ENCODE measurements at regions not wholly inside any gene's neighbourhood (a gene's known extent, or its start where the extent isn't known, plus 50 kb on each side); places are given as distances from the start of the nearest gene placed in this dataset.
A peak's percentile ranks its signal among the peaks of the same experiment; 100 is the strongest.
"Not testable (repeated sequence)": the region's sequence is repeated elsewhere in the genome, so short reads cannot be mapped to it uniquely, and the experiment has no call there.

GRCh38 chr18:44562986-44563385 is 117.7 kb upstream of the SETBP1 start:
- Histone ChIP-seq H3K27ac (ENCODE audit: low read depth in 1 of 2, low read length in 1 of 2) (no peak overlapping the region), H3K4me3 (ENCODE audit: low read length in 2 of 2) (no peak overlapping the region), H3K4me1 (ENCODE audit: control insufficient read depth in 2 of 2, insufficient read depth in 2 of 2, low read length in 2 of 2) (no peaks in the 10 kb centered on the region), H3K36me3 (ENCODE audit: control insufficient read depth in 2 of 2, insufficient read depth in 2 of 2, low read length in 1 of 2) (no peaks in the 10 kb centered on the region), H3K9me3 (ENCODE audit: control insufficient read depth in 2 of 2, insufficient read depth in 1 of 2, low read length in 1 of 2) (no peaks in the 10 kb centered on the region), H3K27me3 (ENCODE audit: control insufficient read depth in 2 of 2, insufficient read depth in 1 of 2, low read length in 1 of 2) (no peaks in the 10 kb centered on the region)
- DNase-seq (ENCODE audit: low read depth in 6 of 9, low spot score in 9 of 9) = no peak
- WGBS = 72% methylated on average over 1 of the region's 1 CpG

- Histone ChIP-seq H3K27ac (ENCODE audit: low read depth in 1 of 2, low read length in 1 of 2) (no peak overlapping the region), H3K4me1 (ENCODE audit: control insufficient read depth in 2 of 2, insufficient read depth in 2 of 2, low read length in 2 of 2) (no peaks in the 10 kb centered on the region), H3K4me3 (ENCODE audit: low read length in 2 of 2) (no peak overlapping the region), H3K36me3 (ENCODE audit: control insufficient read depth in 2 of 2, insufficient read depth in 2 of 2, low read length in 1 of 2) (no peaks in the 10 kb centered on the region), H3K27me3 (ENCODE audit: control insufficient read depth in 2 of 2, insufficient read depth in 1 of 2, low read length in 1 of 2) (no peaks in the 10 kb centered on the region), H3K9me3 (ENCODE audit: control insufficient read depth in 2 of 2, insufficient read depth in 1 of 2, low read length in 1 of 2) (no peaks in the 10 kb centered on the region)
- DNase-seq (ENCODE audit: low read depth in 6 of 9, low spot score in 9 of 9) = no peak
These were observed 115.8 kb upstream of the SETBP1 start for GRCh38 chr18:44564922-44565321.

- WGBS = 96% methylated on average over 2 of the region's 2 CpGs
- Histone ChIP-seq H3K4me3 (ENCODE audit: low read length in 2 of 2) (no peak overlapping the region), H3K27ac (ENCODE audit: low read depth in 1 of 2, low read length in 1 of 2) (no peak overlapping the region), H3K4me1 (ENCODE audit: control insufficient read depth in 2 of 2, insufficient read depth in 2 of 2, low read length in 2 of 2) (no peaks in the 10 kb centered on the region), H3K36me3 (ENCODE audit: control insufficient read depth in 2 of 2, insufficient read depth in 2 of 2, low read length in 1 of 2) (no peaks in the 10 kb centered on the region), H3K9me3 (ENCODE audit: control insufficient read depth in 2 of 2, insufficient read depth in 1 of 2, low read length in 1 of 2) (no peaks in the 10 kb centered on the region), H3K27me3 (ENCODE audit: control insufficient read depth in 2 of 2, insufficient read depth in 1 of 2, low read length in 1 of 2) (no peaks in the 10 kb centered on the region)
- no peak for DNase-seq (ENCODE audit: low read depth in 6 of 9, low spot score in 9 of 9)
These were observed 112.3 kb upstream of the SETBP1 start for GRCh38 chr18:44568342-44568741.

GRCh38 chr18:44568986-44569385 is 111.7 kb upstream of the SETBP1 start:
- no peaks in the 10 kb centered on the region for H3K9me3 ChIP-seq (ENCODE audit: control insufficient read depth in 2 of 2, insufficient read depth in 1 of 2, low read length in 1 of 2)
- H3K27me3 ChIP-seq (ENCODE audit: control insufficient read depth in 2 of 2, insufficient read depth in 1 of 2, low read length in 1 of 2) = no peaks in the 10 kb centered on the region
- DNase-seq (ENCODE audit: low read depth in 6 of 9, low spot score in 9 of 9) = no peak
- H3K27ac ChIP-seq (ENCODE audit: low read depth in 1 of 2, low read length in 1 of 2) = no peak overlapping the region
- 96% methylated on average over 1 of the region's 1 CpG for WGBS
- H3K36me3 ChIP-seq (ENCODE audit: control insufficient read depth in 2 of 2, insufficient read depth in 2 of 2, low read length in 1 of 2) = no peaks in the 10 kb centered on the region
- no peaks in the 10 kb centered on the region for H3K4me1 ChIP-seq (ENCODE audit: control insufficient read depth in 2 of 2, insufficient read depth in 2 of 2, low read length in 2 of 2)
- no peak overlapping the region for H3K4me3 ChIP-seq (ENCODE audit: low read length in 2 of 2)

GRCh38 chr18:44569391-44570055 is 111.2 kb upstream of the SETBP1 start:
- H3K4me3 ChIP-seq (ENCODE audit: low read length in 2 of 2) = no peak overlapping the region
- no peaks in the 10 kb centered on the region for H3K36me3 ChIP-seq (ENCODE audit: control insufficient read depth in 2 of 2, insufficient read depth in 2 of 2, low read length in 1 of 2)
- no peak overlapping the region for H3K27ac ChIP-seq (ENCODE audit: low read depth in 1 of 2, low read length in 1 of 2)
- no peaks in the 10 kb centered on the region for H3K9me3 ChIP-seq (ENCODE audit: control insufficient read depth in 2 of 2, insufficient read depth in 1 of 2, low read length in 1 of 2)
- no peaks in the 10 kb centered on the region for H3K4me1 ChIP-seq (ENCODE audit: control insufficient read depth in 2 of 2, insufficient read depth in 2 of 2, low read length in 2 of 2)
- DNase-seq (ENCODE audit: low read depth in 6 of 9, low spot score in 9 of 9) = no peak
- H3K27me3 ChIP-seq (ENCODE audit: control insufficient read depth in 2 of 2, insufficient read depth in 1 of 2, low read length in 1 of 2) = no peaks in the 10 kb centered on the region
- 97% methylated on average over 1 of the region's 1 CpG for WGBS

- 90% methylated on average over 9 of the region's 9 CpGs for WGBS
- Histone ChIP-seq H3K27ac (ENCODE audit: low read depth in 1 of 2, low read length in 1 of 2) (no peak overlapping the region), H3K9me3 (ENCODE audit: control insufficient read depth in 2 of 2, insufficient read depth in 1 of 2, low read length in 1 of 2) (no peaks in the 10 kb centered on the region), H3K4me3 (ENCODE audit: low read length in 2 of 2) (no peak overlapping the region), H3K4me1 (ENCODE audit: control insufficient read depth in 2 of 2, insufficient read depth in 2 of 2, low read length in 2 of 2) (no peaks in the 10 kb centered on the region), H3K27me3 (ENCODE audit: control insufficient read depth in 2 of 2, insufficient read depth in 1 of 2, low read length in 1 of 2) (no peaks in the 10 kb centered on the region), H3K36me3 (ENCODE audit: control insufficient read depth in 2 of 2, insufficient read depth in 2 of 2, low read length in 1 of 2) (no peaks in the 10 kb centered on the region)
- DNase-seq (ENCODE audit: low read depth in 6 of 9, low spot score in 9 of 9) = peak in 3 of 9 donors; percentile 9 to 53 (median 16)
These were observed 101.5 kb upstream of the SETBP1 start for GRCh38 chr18:44579028-44579702.

- Histone ChIP-seq H3K36me3 (ENCODE audit: control insufficient read depth in 2 of 2, insufficient read depth in 2 of 2, low read length in 1 of 2) (no peaks in the 10 kb centered on the region), H3K27ac (ENCODE audit: low read depth in 1 of 2, low read length in 1 of 2) (no peak overlapping the region), H3K9me3 (ENCODE audit: control insufficient read depth in 2 of 2, insufficient read depth in 1 of 2, low read length in 1 of 2) (no peaks in the 10 kb centered on the region), H3K4me1 (ENCODE audit: control insufficient read depth in 2 of 2, insufficient read depth in 2 of 2, low read length in 2 of 2) (no peaks in the 10 kb centered on the region), H3K4me3 (ENCODE audit: low read length in 2 of 2) (no peak overlapping the region), H3K27me3 (ENCODE audit: control insufficient read depth in 2 of 2, insufficient read depth in 1 of 2, low read length in 1 of 2) (no peaks in the 10 kb centered on the region)
- no peak for DNase-seq (ENCODE audit: low read depth in 6 of 9, low spot score in 9 of 9)
- WGBS = 97% methylated on average over 7 of the region's 7 CpGs
These were observed 100.9 kb upstream of the SETBP1 start for GRCh38 chr18:44579745-44580144.

GRCh38 chr18:44580159-44580558 is 100.5 kb upstream of the SETBP1 start:
- no peak for DNase-seq (ENCODE audit: low read depth in 6 of 9, low spot score in 9 of 9)
- Histone ChIP-seq H3K36me3 (ENCODE audit: control insufficient read depth in 2 of 2, insufficient read depth in 2 of 2, low read length in 1 of 2) (no peaks in the 10 kb centered on the region), H3K27ac (ENCODE audit: low read depth in 1 of 2, low read length in 1 of 2) (no peak overlapping the region), H3K9me3 (ENCODE audit: control insufficient read depth in 2 of 2, insufficient read depth in 1 of 2, low read length in 1 of 2) (no peaks in the 10 kb centered on the region), H3K4me3 (ENCODE audit: low read length in 2 of 2) (no peak overlapping the region), H3K4me1 (ENCODE audit: control insufficient read depth in 2 of 2, insufficient read depth in 2 of 2, low read length in 2 of 2) (no peaks in the 10 kb centered on the region), H3K27me3 (ENCODE audit: control insufficient read depth in 2 of 2, insufficient read depth in 1 of 2, low read length in 1 of 2) (no peaks in the 10 kb centered on the region)
- 90% methylated on average over 2 of the region's 2 CpGs for WGBS

- H3K4me1 ChIP-seq (ENCODE audit: control insufficient read depth in 2 of 2, insufficient read depth in 2 of 2, low read length in 2 of 2); H3K9me3 ChIP-seq (ENCODE audit: control insufficient read depth in 2 of 2, insufficient read depth in 1 of 2, low read length in 1 of 2); H3K36me3 ChIP-seq (ENCODE audit: control insufficient read depth in 2 of 2, insufficient read depth in 2 of 2, low read length in 1 of 2); H3K27ac ChIP-seq (ENCODE audit: low read depth in 1 of 2, low read length in 1 of 2); H3K4me3 ChIP-seq (ENCODE audit: low read length in 2 of 2); DNase-seq (ENCODE audit: low read depth in 6 of 9, low spot score in 9 of 9); H3K27me3 ChIP-seq (ENCODE audit: control insufficient read depth in 2 of 2, insufficient read depth in 1 of 2, low read length in 1 of 2): not testable (repeated sequence)
- WGBS = 98% methylated on average over 28 of the region's 28 CpGs
These were observed 99.9 kb upstream of the SETBP1 start for GRCh38 chr18:44580782-44581181.
